Right lobe of liver (tissue), 4 donors: ENCODE measurements at regions not wholly inside any gene's neighbourhood (a gene's known extent, or its start where the extent isn't known, plus 50 kb on each side); places are given as distances from the start of the nearest gene placed in this dataset.

Experiments used
- POLR2A ChIP-seq: fragments of 450-650 bp; IDR thresholded peaks from one replicate; pipeline ENCODE4 v1.6.1; 2017; ENCODE audit warnings: antibody characterized with exemption, mild to moderate bottlenecking
- TF ChIP-seq, protein P1 (sequence below), 4 donors: fragments of 200-600 bp in 3 of 4; fragments of 450-650 bp in 1 of 4; IDR thresholded peaks; one replicate each; pipeline versions ENCODE4 v1.5.1 to v1.8.0; 2016 to 2022; ENCODE audit warnings: antibody characterized with exemption in 4 of 4, mild to moderate bottlenecking in 2 of 4
- donor health status: DM: no; HTN: no; CAD: no.
- donor health status: DM: no; HTN: no; CAD: no.
- donor health status: DM: no; HTN: yes; CAD: no.

DNA sequence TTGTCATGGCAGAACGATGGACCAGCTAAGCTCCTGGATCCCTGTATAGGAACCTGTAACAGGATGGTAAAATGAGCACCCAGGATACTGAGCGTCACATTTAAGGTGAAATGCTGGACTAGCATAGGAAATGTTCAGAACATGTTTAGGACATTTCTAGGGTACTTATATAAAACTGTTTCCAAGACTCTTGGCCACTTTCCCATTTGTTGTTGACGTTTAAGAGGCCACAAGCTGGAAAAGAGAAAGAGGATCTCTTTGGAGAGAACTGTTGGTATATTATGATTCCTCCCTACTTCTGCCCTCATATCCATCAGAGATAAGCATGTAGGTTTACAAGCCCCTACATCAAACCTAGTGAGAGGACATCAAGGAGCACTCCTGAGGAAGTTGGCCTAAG is 57.5 kb downstream of the SCN11A start:
- TF ChIP-seq, protein P1, sequence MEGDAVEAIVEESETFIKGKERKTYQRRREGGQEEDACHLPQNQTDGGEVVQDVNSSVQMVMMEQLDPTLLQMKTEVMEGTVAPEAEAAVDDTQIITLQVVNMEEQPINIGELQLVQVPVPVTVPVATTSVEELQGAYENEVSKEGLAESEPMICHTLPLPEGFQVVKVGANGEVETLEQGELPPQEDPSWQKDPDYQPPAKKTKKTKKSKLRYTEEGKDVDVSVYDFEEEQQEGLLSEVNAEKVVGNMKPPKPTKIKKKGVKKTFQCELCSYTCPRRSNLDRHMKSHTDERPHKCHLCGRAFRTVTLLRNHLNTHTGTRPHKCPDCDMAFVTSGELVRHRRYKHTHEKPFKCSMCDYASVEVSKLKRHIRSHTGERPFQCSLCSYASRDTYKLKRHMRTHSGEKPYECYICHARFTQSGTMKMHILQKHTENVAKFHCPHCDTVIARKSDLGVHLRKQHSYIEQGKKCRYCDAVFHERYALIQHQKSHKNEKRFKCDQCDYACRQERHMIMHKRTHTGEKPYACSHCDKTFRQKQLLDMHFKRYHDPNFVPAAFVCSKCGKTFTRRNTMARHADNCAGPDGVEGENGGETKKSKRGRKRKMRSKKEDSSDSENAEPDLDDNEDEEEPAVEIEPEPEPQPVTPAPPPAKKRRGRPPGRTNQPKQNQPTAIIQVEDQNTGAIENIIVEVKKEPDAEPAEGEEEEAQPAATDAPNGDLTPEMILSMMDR (IDR thresholded peaks at IDR 0.05), result no peak
- TF ChIP-seq POLR2A, result no peak
